SK-N-SH treated with all-trans-retinoic acid at 6 μM for 48 hours (cell line): ENCODE measurements at regions not wholly inside any gene's neighbourhood (a gene's known extent, or its start where the extent isn't known, plus 50 kb on each side); places are given as distances from the start of the nearest gene placed in this dataset.

Experiments
- ATAC-seq: fragments of 200-7000 bp; cut with Tn5 transposase; 3 replicates; pipeline ENCODE4 v1.9.1; 2020; ENCODE audit warnings: mild to moderate bottlenecking, moderate library complexity
- BACH2 ChIP-seq: fragments of 250-450 bp; sonication (Bioruptor Pico); IDR thresholded peaks from 2 replicates; pipeline ENCODE4 v1.9.0; 2021; ENCODE audit warnings: mild to moderate bottlenecking, borderline replicate concordance
- CSDC2 ChIP-seq: fragments of 250-450 bp; sonication (Bioruptor Pico); IDR thresholded peaks from 2 replicates; pipeline ENCODE4 v1.5.0; 2020; ENCODE audit warnings: mild to moderate bottlenecking, moderate library complexity
- ESRRG ChIP-seq: fragments of 250-450 bp; sonication (Bioruptor Pico); IDR thresholded peaks from 2 replicates; pipeline ENCODE4 v1.6.1; 2021; ENCODE audit warnings: mild to moderate bottlenecking
- GLIS3 ChIP-seq: fragments of 250-450 bp; sonication (Bioruptor Pico); IDR thresholded peaks from 2 replicates; pipeline ENCODE4 v1.5.0; 2020; ENCODE audit warnings: mild to moderate bottlenecking, moderate library complexity
- ISL1 ChIP-seq: fragments of 250-450 bp; sonication (Bioruptor Pico); IDR thresholded peaks from 2 replicates; pipeline ENCODE4 v2.1.2; 2022; ENCODE audit warnings: mild to moderate bottlenecking, moderate library complexity
- OSR1 ChIP-seq: fragments of 250-450 bp; sonication (Bioruptor Pico); IDR thresholded peaks from 2 replicates; pipeline ENCODE4 v1.8.0; 2022; ENCODE audit warnings: moderate library complexity, mild to moderate bottlenecking, inconsistent platforms
- RARB ChIP-seq: fragments of 250-450 bp; sonication (Bioruptor Pico); IDR thresholded peaks from 2 replicates; pipeline ENCODE4 v1.8.0; 2021; ENCODE audit warnings: mild to moderate bottlenecking, moderate library complexity
- SNAI2 ChIP-seq: fragments of 250-450 bp; sonication (Bioruptor Pico); IDR thresholded peaks from 2 replicates; pipeline ENCODE4 v1.5.0; 2020; ENCODE audit warnings: mild to moderate bottlenecking, moderate library complexity
- TCF4 ChIP-seq: fragments of 250-450 bp; sonication (Bioruptor Pico); IDR thresholded peaks from 2 replicates; pipeline ENCODE4 v1.8.0; 2021; ENCODE audit warnings: mild to moderate bottlenecking, moderate library complexity, borderline replicate concordance
- TOX ChIP-seq: fragments of 250-450 bp; sonication (Bioruptor Pico); IDR thresholded peaks from 2 replicates; pipeline ENCODE4 v1.8.0; 2021; ENCODE audit warnings: mild to moderate bottlenecking, moderate library complexity, borderline replicate concordance
- ZC3H10 ChIP-seq: fragments of 250-450 bp; sonication (Bioruptor Pico); IDR thresholded peaks from 2 replicates; pipeline ENCODE4 v1.5.1; 2021; ENCODE audit warnings: mild to moderate bottlenecking, moderate library complexity
- ZNF565 ChIP-seq: fragments of 450-650 bp; formaldehyde crosslinking; conservative IDR thresholded peaks from 2 replicates; pipeline ENCODE4 v1.5.0; 2020; ENCODE audit warnings: low read depth, mild to moderate bottlenecking, moderate library complexity
- ZNF8 ChIP-seq: fragments of 450-650 bp; formaldehyde crosslinking; IDR thresholded peaks from 2 replicates; pipeline ENCODE4 v1.5.0; 2020; ENCODE audit warnings: mild to moderate bottlenecking, moderate library complexity
- TF ChIP-seq, protein P1 (sequence below): fragments of 250-450 bp; sonication (Bioruptor Pico); IDR thresholded peaks from 2 replicates; pipeline ENCODE4 v1.5.1; 2020; ENCODE audit warnings: low read depth, mild to moderate bottlenecking, moderate library complexity
- TF ChIP-seq, protein P2 (sequence below): fragments of 250-450 bp; sonication (Bioruptor Pico); IDR thresholded peaks from 2 replicates; pipeline ENCODE4 v1.5.0; 2020; ENCODE audit warnings: mild to moderate bottlenecking, moderate library complexity

DNA sequence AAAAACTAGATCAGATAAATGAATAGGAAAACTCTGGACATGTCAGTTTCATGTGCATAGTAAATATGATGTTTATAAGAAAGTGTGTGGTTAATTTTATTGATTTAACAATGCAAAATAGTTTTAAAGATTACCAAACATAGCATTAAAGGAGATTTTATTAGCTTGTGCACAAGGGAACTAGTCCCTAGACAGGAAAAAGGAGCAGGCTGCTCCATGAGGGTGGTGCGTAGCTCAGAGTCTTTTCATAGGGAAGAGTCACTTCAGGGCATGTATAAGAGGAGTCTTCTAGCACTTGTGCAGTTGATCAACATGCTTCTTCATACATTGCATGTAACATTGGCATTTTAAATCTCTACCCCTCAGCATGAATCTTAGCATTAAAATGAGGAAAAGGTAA, 835.8 kb downstream of the GRIK2 start:
- no peak for ATAC-seq
- TF ChIP-seq RARB (no peak), CSDC2 (CRISPR knock-in tag) (no peak), GLIS3 (no peak), ZNF8 (CRISPR knock-in tag) (no peak), ZNF565 (CRISPR knock-in tag) (no peak), ISL1 (CRISPR knock-in tag) (no peak), ESRRG (CRISPR knock-in tag) (no peak), ZC3H10 (CRISPR knock-in tag) (no peak), BACH2 (CRISPR knock-in tag) (no peak), TCF4 (CRISPR knock-in tag) (no peak), SNAI2 (no peak), TOX (no peak), OSR1 (CRISPR knock-in tag) (no peak)
- TF ChIP-seq, protein P1, sequence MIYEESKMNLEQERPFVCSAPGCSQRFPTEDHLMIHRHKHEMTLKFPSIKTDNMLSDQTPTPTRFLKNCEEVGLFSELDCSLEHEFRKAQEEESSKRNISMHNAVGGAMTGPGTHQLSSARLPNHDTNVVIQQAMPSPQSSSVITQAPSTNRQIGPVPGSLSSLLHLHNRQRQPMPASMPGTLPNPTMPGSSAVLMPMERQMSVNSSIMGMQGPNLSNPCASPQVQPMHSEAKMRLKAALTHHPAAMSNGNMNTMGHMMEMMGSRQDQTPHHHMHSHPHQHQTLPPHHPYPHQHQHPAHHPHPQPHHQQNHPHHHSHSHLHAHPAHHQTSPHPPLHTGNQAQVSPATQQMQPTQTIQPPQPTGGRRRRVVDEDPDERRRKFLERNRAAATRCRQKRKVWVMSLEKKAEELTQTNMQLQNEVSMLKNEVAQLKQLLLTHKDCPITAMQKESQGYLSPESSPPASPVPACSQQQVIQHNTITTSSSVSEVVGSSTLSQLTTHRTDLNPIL: no peak
- TF ChIP-seq, protein P2, sequence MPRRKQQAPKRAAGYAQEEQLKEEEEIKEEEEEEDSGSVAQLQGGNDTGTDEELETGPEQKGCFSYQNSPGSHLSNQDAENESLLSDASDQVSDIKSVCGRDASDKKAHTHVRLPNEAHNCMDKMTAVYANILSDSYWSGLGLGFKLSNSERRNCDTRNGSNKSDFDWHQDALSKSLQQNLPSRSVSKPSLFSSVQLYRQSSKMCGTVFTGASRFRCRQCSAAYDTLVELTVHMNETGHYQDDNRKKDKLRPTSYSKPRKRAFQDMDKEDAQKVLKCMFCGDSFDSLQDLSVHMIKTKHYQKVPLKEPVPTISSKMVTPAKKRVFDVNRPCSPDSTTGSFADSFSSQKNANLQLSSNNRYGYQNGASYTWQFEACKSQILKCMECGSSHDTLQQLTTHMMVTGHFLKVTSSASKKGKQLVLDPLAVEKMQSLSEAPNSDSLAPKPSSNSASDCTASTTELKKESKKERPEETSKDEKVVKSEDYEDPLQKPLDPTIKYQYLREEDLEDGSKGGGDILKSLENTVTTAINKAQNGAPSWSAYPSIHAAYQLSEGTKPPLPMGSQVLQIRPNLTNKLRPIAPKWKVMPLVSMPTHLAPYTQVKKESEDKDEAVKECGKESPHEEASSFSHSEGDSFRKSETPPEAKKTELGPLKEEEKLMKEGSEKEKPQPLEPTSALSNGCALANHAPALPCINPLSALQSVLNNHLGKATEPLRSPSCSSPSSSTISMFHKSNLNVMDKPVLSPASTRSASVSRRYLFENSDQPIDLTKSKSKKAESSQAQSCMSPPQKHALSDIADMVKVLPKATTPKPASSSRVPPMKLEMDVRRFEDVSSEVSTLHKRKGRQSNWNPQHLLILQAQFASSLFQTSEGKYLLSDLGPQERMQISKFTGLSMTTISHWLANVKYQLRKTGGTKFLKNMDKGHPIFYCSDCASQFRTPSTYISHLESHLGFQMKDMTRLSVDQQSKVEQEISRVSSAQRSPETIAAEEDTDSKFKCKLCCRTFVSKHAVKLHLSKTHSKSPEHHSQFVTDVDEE (CRISPR knock-in tag): no peak
- TF ChIP-seq, all 23 proteins: peak for 0
